ENCODE measurements at regions not wholly inside any gene's neighbourhood (a gene's known extent, or its start where the extent isn't known, plus 50 kb on each side); places are given as distances from the start of the nearest gene placed in this dataset.

GRCh38 chr3:103337179-103337845 is 902.5 kb downstream of the ZPLD1 start:
- no peak for DNase-seq (ENCODE audit: low read depth in 1 of 2, low spot score in 1 of 2)

- DNase-seq (ENCODE audit: low read depth in 1 of 2, low spot score in 1 of 2) = no peak
Observed at GRCh38 chr3:103341078-103341606, 906.3 kb downstream of the ZPLD1 start.

DNA sequence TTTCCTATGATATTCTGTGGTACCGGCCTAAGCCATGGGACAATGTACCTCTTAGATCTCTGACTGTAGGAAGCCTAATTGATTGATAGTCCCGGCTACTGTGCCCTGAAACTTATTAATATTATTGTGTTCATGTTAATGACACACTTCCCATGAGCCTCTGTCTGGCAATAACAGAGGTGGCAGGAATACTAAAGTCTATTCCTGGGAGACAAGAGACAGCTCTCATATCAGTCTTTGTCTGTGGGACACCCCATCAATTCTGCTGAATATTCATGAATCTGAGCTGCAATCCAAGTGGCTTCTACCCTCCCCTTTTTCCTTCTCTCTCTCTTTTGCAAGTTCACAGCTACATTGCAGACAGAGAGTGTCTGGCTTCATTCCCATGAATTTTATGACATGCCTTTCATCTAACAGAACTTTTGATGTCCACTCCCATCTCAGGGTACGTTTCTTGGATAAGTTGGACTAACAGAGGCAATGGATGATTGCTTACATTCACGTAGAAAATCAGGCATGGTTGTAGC is 907.5 kb downstream of the ZPLD1 start:
- no peak for DNase-seq (ENCODE audit: low read depth in 1 of 2, low spot score in 1 of 2)

- DNase-seq (ENCODE audit: low read depth in 1 of 2, low spot score in 1 of 2) = no peak
Observed at GRCh38 chr3:103349760-103350159, 914.9 kb downstream of the ZPLD1 start.

GRCh38 chr3:103365467-103365866 is 930.7 kb downstream of the ZPLD1 start:
- DNase-seq (ENCODE audit: low read depth in 1 of 2, low spot score in 1 of 2) = no peak

GRCh38 chr3:103367481-103367880 is 932.7 kb downstream of the ZPLD1 start:
- no peak for DNase-seq (ENCODE audit: low read depth in 1 of 2, low spot score in 1 of 2)

DNA sequence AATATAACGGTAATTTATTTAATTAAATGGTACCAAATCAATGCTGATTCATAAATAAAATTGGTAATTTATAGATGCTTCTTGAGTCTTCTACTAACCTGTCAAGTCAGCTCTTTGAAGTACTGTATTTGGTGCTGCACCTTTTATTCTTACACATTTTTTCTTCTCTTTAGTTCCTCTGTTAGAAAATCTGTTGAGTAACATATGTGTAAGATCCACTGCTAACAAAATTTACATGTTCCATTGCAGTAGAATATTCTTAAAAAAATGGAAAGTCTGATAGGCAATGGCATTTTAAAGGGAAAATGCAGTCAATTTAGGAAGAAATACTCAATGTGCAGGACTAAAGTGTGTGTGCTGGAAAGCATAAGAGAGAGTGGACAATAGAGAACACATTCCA is 936.6 kb downstream of the ZPLD1 start:
- no peak for DNase-seq (ENCODE audit: low read depth in 1 of 2, low spot score in 1 of 2)

DNA sequence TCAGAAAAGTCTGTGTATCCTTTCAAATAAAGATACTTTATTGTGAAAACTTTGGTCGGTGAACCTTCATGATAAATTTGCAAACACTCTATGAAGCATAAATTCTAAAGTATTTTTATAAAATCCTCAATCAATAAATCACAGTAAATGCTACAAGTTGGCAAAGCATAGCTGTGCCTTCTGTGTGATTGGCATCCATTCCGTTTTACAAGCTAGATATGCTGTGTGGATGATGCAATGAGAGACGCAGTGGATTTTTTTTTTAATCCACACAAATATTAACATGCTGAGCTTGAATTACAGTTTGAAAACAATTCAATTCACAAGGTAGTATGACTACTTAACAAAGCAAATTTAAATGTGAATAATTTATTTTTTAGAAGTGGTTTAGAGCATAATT is 937.2 kb downstream of the ZPLD1 start:
- no peak for DNase-seq (ENCODE audit: low read depth in 1 of 2, low spot score in 1 of 2)

- no peak for DNase-seq (ENCODE audit: low read depth in 1 of 2, low spot score in 1 of 2)
Observed at GRCh38 chr3:103380391-103380790, 945.6 kb downstream of the ZPLD1 start.

DNA sequence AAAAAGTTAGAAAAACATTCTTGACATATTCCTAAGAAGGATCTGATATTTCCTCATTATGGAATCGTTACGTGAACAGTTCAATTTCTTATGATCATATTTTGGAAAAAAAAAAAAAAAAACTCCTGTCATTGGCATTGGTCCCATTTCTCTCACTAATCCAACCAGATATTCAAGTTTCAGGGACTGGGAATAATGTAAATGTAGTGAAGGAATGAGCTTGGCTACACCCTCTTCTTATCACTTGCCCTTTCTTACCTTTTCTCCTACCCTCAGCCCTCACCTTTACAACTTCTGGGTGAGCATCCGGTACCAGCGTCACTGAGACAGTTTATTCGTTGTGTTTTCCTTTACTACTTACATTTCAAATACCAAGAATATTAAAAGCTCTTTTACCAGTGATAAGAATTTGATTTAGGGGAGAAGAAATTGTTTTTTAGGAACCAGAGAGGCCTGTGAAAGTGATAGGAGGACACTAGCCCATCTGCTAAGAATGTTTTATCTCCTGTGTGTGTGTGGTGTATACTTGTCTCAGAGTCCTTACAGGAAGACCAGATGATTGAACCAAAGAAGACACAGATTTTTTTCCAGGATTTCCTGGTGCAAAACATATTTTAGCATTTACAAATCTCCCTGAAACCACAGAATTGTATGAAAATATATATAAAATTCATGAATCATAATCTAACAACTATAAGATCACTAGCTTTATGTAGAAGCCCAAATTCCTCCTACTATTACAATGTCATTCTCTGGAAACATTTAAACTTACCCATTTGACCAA is 946.7 kb downstream of the ZPLD1 start:
- no peak for DNase-seq (ENCODE audit: low read depth in 1 of 2, low spot score in 1 of 2)

DNA sequence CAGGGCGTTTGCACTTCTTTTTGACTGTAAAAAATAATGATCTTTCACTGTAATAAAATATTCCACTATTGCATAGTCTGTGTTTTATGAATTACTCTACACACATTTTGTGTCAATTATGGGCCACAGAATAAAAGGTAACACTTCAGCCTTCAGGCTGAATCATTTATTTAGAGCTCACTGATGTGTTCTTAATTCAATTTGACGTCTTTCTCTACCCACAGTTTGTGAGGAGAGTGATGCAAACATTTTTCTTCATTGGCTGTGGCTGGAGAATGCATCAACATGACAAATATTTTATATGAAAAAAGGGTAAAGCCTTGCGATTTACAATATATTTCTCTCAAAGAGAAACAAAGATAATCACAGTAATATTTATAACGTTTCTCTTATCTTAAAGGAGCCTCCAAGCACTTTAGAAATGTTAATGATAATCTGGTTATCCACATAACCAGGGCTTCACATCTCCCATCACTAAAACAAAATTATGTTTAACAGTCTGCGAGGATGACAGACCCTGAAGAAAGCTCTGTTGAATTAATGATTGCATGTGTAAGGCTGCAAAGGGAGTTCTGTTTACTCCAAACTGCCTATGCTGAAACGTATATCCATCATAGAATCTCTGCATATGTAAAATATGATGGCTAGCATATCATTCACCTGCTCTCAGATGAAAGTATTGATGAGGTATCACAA is 951.3 kb downstream of the ZPLD1 start:
- no peak for DNase-seq (ENCODE audit: low read depth in 1 of 2, low spot score in 1 of 2)

GRCh38 chr3:103388214-103388613 is 953.4 kb downstream of the ZPLD1 start:
- DNase-seq (ENCODE audit: low read depth in 1 of 2, low spot score in 1 of 2) = no peak

GRCh38 chr3:103389356-103389755 is 954.5 kb downstream of the ZPLD1 start:
- no peak for DNase-seq (ENCODE audit: low read depth in 1 of 2, low spot score in 1 of 2)

DNA sequence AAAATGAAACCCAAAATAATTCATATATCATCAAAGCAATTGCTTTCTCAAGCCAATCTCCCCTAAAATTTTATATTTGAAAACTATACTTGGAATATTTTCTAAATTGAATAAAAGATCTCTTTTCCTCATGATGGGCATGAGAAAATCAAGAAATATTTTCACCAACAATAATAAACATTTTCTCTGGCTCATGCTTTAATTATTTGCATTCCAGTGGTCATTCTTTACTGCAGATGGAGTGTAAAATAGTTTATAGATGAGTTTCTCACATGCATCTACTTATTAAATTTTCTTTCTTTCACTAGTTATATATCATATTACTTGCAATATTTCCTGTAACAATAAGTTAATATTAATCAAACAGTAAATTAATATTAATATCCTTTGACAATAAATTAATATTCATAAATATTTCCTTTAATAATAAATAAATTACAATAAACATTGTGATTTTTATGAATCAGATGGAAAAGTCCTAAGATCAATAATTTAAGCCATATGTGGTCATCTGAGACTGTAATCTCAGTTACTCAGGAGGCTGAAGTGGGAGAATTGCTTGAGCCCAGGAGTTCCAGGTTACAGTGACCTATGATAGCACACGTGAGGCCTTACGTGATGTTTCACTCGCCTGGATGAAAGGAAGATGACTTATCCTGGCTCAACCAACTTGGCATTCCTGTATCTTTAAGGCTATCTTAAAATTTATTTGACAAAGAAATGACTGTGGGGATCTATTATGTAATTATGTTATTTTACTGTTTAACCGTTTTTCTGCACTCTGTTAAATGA is 958.8 kb downstream of the ZPLD1 start:
- DNase-seq (ENCODE audit: low read depth in 1 of 2, low spot score in 1 of 2) = no peak

DNA sequence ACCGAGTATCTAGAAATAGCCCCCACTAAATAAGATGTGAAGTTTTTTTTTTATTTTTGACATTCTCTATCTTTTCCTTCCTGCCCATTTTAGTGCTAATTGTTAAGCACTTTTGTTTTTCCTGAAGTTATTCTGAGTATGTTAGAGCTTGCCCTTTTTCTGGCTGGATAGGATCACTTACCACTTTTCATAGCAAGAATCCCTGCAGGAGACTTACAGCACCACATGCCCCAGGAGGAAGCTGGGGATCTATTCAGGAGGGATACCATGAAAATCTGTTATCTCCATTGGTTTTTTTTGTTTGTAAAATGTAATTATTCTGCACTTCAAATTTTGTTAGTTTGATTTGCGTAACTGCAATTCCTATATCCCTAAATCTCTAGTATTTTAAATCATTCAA is 968.4 kb downstream of the ZPLD1 start:
- no peak for DNase-seq (ENCODE audit: low read depth in 1 of 2, low spot score in 1 of 2)

DNA sequence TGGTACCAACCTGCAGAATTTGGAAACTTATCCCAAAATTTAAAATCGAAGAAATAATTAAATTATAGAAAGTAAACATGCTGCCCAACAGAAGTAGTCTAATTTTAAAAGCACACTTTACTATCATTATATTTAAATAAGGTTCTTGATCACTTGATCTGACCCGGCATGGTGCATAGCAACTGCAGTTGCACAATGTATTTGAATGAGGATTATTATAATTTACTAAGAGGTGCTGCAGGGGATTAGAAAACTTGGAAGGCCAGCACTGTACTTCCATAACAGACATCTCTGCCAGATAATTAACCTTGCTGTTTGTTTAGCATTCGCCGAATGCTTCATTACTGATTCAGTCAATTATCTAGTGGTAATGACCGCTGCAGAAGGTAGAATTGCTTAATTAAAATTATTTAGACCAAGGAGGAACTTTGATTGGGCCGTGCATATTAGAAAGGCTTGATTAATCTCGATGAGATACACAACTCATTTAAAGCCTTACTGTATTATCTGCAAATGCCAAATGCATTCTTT is 971.6 kb downstream of the ZPLD1 start:
- DNase-seq (ENCODE audit: low read depth in 1 of 2, low spot score in 1 of 2) = no peak

- no peak for DNase-seq (ENCODE audit: low read depth in 1 of 2, low spot score in 1 of 2)
Observed at GRCh38 chr3:103410231-103410630, 975.4 kb downstream of the ZPLD1 start.

GRCh38 chr3:103421460-103421859 is 986.6 kb downstream of the ZPLD1 start:
- no peak for DNase-seq (ENCODE audit: low read depth in 1 of 2, low spot score in 1 of 2)

DNA sequence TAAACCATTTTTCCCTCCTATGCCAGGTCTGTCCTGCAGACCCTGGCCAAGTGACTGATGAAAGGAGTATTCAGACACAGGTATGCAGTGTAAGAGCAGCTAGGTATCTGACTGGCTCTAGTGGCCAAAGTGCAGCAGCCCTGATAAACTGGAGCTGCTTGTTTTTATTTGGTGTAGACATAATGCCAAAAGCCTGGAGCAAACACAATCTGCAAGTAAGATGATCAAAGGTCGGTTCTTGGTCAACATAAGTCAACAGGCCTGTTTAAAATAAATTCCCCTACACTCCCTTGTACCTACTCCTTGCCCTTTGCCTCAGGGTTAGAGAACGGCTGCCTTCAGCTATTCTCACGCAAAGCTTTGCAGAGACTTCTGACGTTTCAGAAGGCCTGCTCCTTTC is 1003.1 kb downstream of the ZPLD1 start:
- DNase-seq (ENCODE audit: low read depth in 1 of 2, low spot score in 1 of 2) = no peak

- DNase-seq (ENCODE audit: low read depth in 1 of 2, low spot score in 1 of 2) = no peak
Observed at GRCh38 chr3:103440539-103441203, 1005.9 kb downstream of the ZPLD1 start.

Data from stimulated activated CD4-positive, alpha-beta T cell treated with anti-CD3 and anti-CD28 coated beads, Interleukin-15, amount 100 ng/mL, for 1 hour (primary cell).